B cell (primary cell): ENCODE measurements at regions not wholly inside any gene's neighbourhood (a gene's known extent, or its start where the extent isn't known, plus 50 kb on each side); places are given as distances from the start of the nearest gene placed in this dataset.
"Not testable (repeated sequence)": the region's sequence is repeated elsewhere in the genome, so short reads cannot be mapped to it uniquely, and the experiment has no call there.

ENCODE experiments used
- ATAC-seq: fragments of 200-7000 bp; cut with Tn5 transposase; one replicate; pipeline ENCODE4 v1.10.0; 2021; ENCODE audit warnings: low read depth, mild to moderate bottlenecking, moderate number of reproducible peaks, moderate library complexity
- CTCF ChIA-PET: fragments of 350-600 bp; sonication (Branson Sonifier 250); formaldehyde crosslinking; loops from one replicate; lab custom pipeline; 2021; ENCODE audit warnings: antibody characterized with exemption, inconsistent platforms; lab: Charles Lee
- POLR2A ChIA-PET: fragments of 350-600 bp; sonication (Branson Sonifier 250); formaldehyde crosslinking; loops from one replicate; lab custom pipeline; 2021; ENCODE audit warnings: antibody characterized with exemption; lab: Charles Lee
- DNase-seq: peaks from one replicate; pipeline ENCODE4 v3.0.0; 2013
- H2AFZ ChIP-seq: 2 replicates; pipeline ENCODE4 v1.6.1; 2012; ENCODE audit warnings: mild to moderate bottlenecking, low read depth, low read length; ENCODE audit not compliant: insufficient read depth, poor library complexity, severe bottlenecking
- H3K27ac ChIP-seq, 2 donors: 1 replicate in 1 of 2; 2 replicates in 1 of 2; pipeline ENCODE4 v1.5.1; 2012 to 2013; ENCODE audit warnings: low read length in 2 of 2, mild to moderate bottlenecking in 2 of 2, moderate library complexity in 1 of 2
- H3K27me3 ChIP-seq, 4 experiments: fragments of 200-600 bp in 1 of 4; sonication (generic) in 1 of 4; replicated peaks in 1 of 4; 1 replicate in 2 of 4; 2 replicates in 2 of 4; pipeline versions ENCODE4 v1.6.1 to v1.7.0; 2013 to 2016; ENCODE audit warnings: low read length in 3 of 4, mild to moderate bottlenecking in 2 of 4, mixed read lengths in 1 of 4, moderate library complexity in 1 of 4; ENCODE audit not compliant: insufficient read depth in 4 of 4, control insufficient read depth in 3 of 4; ENCODE audit errors: control extremely low read depth in 1 of 4
- H3K36me3 ChIP-seq, 2 experiments: replicated peaks in 1 of 2; 1 replicate in 1 of 2; 2 replicates in 1 of 2; pipeline versions ENCODE4 v1.6.1 to v1.7.1; 2013; ENCODE audit warnings: low read length in 1 of 2; ENCODE audit not compliant: insufficient read depth in 2 of 2, control insufficient read depth in 1 of 2; ENCODE audit errors: control extremely low read depth in 1 of 2, extremely low read depth in 1 of 2
- H3K4me1 ChIP-seq, 2 donors: fragments of 200-600 bp in 1 of 2; sonication (generic) in 1 of 2; 1 replicate in 1 of 2; 2 replicates in 1 of 2; pipeline versions ENCODE4 v1.5.1 to v1.6.1; 2013 to 2017; ENCODE audit warnings: low read length in 2 of 2; ENCODE audit not compliant: control insufficient read depth in 2 of 2, insufficient read depth in 2 of 2
- H3K4me2 ChIP-seq: replicated peaks from 2 replicates; pipeline ENCODE3; 2012; ENCODE audit warnings: mild to moderate bottlenecking, low read depth, low read length; ENCODE audit not compliant: poor library complexity, severe bottlenecking
- H3K4me3 ChIP-seq, 5 experiments: fragments of 200-600 bp in 1 of 5; sonication (generic) in 1 of 5; 1 replicate in 3 of 5; 2 replicates in 2 of 5; pipeline versions ENCODE4 v1.5.1 to v1.7.0; 2011 to 2016; ENCODE audit warnings: low read length in 4 of 5, mild to moderate bottlenecking in 4 of 5, low read depth in 2 of 5, control low read depth in 1 of 5, moderate library complexity in 1 of 5; ENCODE audit not compliant: insufficient read depth in 1 of 5; ENCODE audit errors: control extremely low read depth in 1 of 5, extremely low read depth in 1 of 5
- H3K79me2 ChIP-seq: fragments of 200-600 bp; sonication (generic); one replicate; pipeline ENCODE4 v1.6.0; 2016; ENCODE audit warnings: low read length; ENCODE audit not compliant: control insufficient read depth, insufficient read depth
- H3K9ac ChIP-seq: fragments of 200-600 bp; sonication (generic); 2 replicates; pipeline ENCODE4 v1.6.1; 2017; ENCODE audit warnings: mild to moderate bottlenecking, low read length, moderate library complexity
- H3K9me3 ChIP-seq, 3 donors: one replicate each; pipeline versions ENCODE4 v1.6.1 to v1.7.1; 2013; ENCODE audit warnings: low read length in 2 of 3; ENCODE audit not compliant: control insufficient read depth in 2 of 3, insufficient read depth in 1 of 3; ENCODE audit errors: control extremely low read depth in 1 of 3
- H4K20me1 ChIP-seq: 2 replicates; pipeline ENCODE4 v1.6.0; 2012; ENCODE audit warnings: mild to moderate bottlenecking, low read length; ENCODE audit not compliant: insufficient read depth, control insufficient read depth, poor library complexity, severe bottlenecking
- H3K27ac Mint-ChIP-seq: one replicate; pipeline ENCODE4 v1.8.0; 2021; ENCODE audit warnings: mixed read lengths
- H3K27me3 Mint-ChIP-seq: one replicate; pipeline ENCODE4 v1.8.0; 2021; ENCODE audit warnings: mixed read lengths
- H3K4me1 Mint-ChIP-seq: one replicate; pipeline ENCODE4 v1.8.0; 2021; ENCODE audit warnings: mixed read lengths
- H3K4me3 Mint-ChIP-seq: one replicate; pipeline ENCODE4 v1.8.0; 2021; ENCODE audit warnings: mixed read lengths
- H3K9me3 Mint-ChIP-seq: one replicate; pipeline ENCODE4 v1.8.0; 2022; ENCODE audit warnings: mixed read lengths; ENCODE audit not compliant: insufficient read depth
- CTCF ChIP-seq: fragments of 200-600 bp; IDR thresholded peaks from one replicate; pipeline ENCODE4 v1.8.0; 2022; ENCODE audit warnings: antibody characterized with exemption, mild to moderate bottlenecking
- EZH2 ChIP-seq: IDR thresholded peaks from 2 replicates; pipeline ENCODE4 v1.6.1; 2012; ENCODE audit warnings: borderline replicate concordance, low read depth, mild to moderate bottlenecking, moderate library complexity, low read length; ENCODE audit not compliant: insufficient read depth, poor library complexity, severe bottlenecking
- WGBS: methylation state at CpG from one replicate; pipeline ENCODE4 v1.1.5; 2013; ENCODE audit warnings: missing lambda C conversion rate; ENCODE audit not compliant: insufficient coverage; 5-methylcytosine and 5-hydroxymethylcytosine counted together
- intact Hi-C: fragments of 100-400 bp; cut with micrococcal nuclease; formaldehyde crosslinking; loops from one replicate; pipeline ENCODE4 v1.10.0; 2022

GRCh38 chr2:179373816-179374215 lies 109.2 kb upstream of the SESTD1 start:
- intact Hi-C loops = no loop called here
- CTCF ChIA-PET = no interaction called here
- Histone ChIP-seq H3K4me3 (no peak overlapping the region), H2AFZ (no peak overlapping the region), H3K27me3 (peaks cover 0 to 4% (median 0%) of the 10 kb centered on the region in 4 experiments), H3K4me1 (peaks cover 0 to 7% of the 10 kb centered on the region in 2 donors), H3K4me2 (no peak overlapping the region), H3K9ac (no peak overlapping the region), H3K27ac (no peak overlapping the region), H4K20me1 (no peaks in the 10 kb centered on the region), H3K79me2 (no peaks in the 10 kb centered on the region), H3K36me3 (no peaks in the 10 kb centered on the region), H3K9me3 (no peaks in the 10 kb centered on the region)
- Mint-ChIP-seq H3K4me1 (no peaks in the 10 kb centered on the region), H3K27ac (no peak overlapping the region), H3K4me3 (no peak overlapping the region), H3K27me3 (peaks cover 17% of the 10 kb centered on the region), H3K9me3 (no peaks in the 10 kb centered on the region)
- no peak for DNase-seq
- no peak for ATAC-seq
- TF ChIP-seq EZH2 (no peak), CTCF (no peak)
- whole genome bisulfite sequencing = 100% methylated on average over 2 of the region's 4 CpGs
- POLR2A ChIA-PET = no interaction called here

DNA sequence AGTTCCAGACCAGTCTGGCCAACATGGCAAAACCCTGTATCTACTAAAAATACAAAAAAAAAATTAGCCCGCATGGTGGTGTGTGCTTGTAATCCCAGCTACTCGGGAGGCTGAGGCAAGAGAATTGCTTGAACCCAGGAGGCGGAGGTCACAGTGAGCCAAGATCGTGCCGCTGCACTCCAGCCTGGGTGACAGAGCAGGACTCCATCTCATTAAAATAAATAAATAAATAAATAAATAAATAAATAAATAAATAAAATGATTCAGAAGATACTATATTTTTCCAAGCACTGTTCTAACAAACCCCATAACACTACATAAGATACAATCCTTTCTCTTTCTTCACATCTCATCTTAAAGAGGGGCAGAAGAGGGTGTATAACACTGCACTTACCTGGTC lies 100.9 kb upstream of the SESTD1 start:
- H3K9me3 ChIP-seq, ATAC-seq, H3K9ac ChIP-seq, DNase-seq, H3K79me2 ChIP-seq, H3K4me3 Mint-ChIP-seq, H3K4me1 Mint-ChIP-seq, H3K27me3 ChIP-seq, H4K20me1 ChIP-seq, H3K27ac Mint-ChIP-seq, H3K27ac ChIP-seq, H3K4me2 ChIP-seq, H3K27me3 Mint-ChIP-seq, intact Hi-C loops, H3K9me3 Mint-ChIP-seq, CTCF ChIA-PET, H3K36me3 ChIP-seq, H3K4me3 ChIP-seq, H2AFZ ChIP-seq, POLR2A ChIA-PET: not testable (repeated sequence)
- peaks cover 0 to 12% of the 10 kb centered on the region in 2 donors for H3K4me1 ChIP-seq
- WGBS = no CpG with 5 or more reads among the region's 5 CpGs
